HCEC 1CT (cell line): ENCODE measurements at regions not wholly inside any gene's neighbourhood (a gene's known extent, or its start where the extent isn't known, plus 50 kb on each side); places are given as distances from the start of the nearest gene placed in this dataset.
"Not testable (repeated sequence)": the region's sequence is repeated elsewhere in the genome, so short reads cannot be mapped to it uniquely, and the experiment has no call there.

Experiments used
- DNase-seq: peaks from one replicate; pipeline ENCODE4 v3.0.0-alpha.2; 2017

DNA sequence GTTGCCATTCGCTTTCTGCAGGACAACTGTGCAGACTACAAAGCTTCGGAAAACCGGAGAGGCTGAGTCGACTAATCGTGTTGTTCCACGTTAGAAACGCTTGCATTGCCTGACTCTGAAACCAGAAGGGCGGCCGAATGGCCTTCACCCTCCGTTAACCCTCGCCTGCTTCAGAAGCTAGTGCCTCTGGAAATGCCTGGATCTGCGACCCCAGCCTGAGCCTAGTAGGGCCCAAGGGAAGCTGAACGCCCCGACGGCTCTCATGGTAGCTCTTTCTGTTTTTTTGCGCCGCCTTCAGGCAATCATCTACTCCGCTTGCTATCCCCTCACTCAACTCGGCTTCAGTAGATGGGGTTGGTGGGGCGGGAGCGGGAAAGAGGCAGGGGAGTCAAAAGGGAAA is 117.3 kb downstream of the PPIAL4A start:
- not testable (repeated sequence) for DNase-seq

DNA sequence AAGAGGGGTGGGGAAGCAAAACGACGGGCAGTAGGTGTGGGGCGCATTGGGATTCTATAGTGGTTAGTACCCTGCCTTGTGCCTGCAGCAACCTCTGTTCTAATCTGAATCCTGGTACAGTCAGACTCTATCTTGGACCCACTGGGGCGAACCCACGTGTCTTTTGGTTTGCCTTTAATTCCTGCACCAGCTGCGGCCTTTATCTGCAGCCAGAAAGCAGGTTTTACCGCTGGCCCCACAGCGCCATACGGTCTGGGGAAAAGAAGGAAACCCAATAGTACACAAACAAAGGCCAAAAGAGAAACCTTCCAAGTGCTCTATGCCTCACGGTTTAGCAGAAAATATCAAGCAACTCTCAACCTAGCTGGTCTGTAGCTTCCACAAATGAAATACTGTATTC is 118.2 kb downstream of the PPIAL4A start:
- DNase-seq: not testable (repeated sequence)

DNA sequence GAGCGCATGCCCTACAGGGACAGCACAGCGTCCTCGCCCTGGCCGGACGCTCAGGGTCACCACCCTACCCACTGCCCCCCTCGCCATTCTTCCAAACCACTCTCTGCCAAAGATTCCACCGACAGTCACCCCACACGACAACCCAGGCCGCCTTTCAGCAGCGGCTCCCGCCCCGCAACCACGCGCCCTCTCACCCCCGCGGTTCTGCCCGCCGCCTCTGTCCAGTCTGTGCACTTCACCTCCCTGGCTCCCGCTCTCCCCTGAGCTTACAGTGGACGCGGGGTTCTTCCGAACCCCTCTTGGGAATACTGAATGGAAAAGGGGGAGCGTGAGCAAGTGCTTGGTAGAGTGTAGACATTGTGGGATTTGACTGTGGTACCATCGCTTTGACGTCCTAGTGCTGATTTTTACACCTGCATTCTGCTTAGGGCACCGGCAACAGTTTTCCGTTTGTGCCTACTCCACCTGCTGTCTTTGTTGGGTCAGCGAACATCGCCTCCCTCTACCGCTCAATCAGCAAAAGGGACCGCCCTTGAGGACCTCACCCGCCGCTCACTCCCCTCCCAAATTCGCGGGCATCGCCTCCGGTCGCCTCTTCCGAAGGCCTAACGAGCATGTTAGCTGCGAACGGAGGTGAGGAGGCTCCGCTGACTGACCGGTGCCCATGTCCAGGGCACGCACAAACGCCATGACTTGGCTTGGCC is 119.1 kb downstream of the PPIAL4A start:
- DNase-seq: not testable (repeated sequence)

DNA sequence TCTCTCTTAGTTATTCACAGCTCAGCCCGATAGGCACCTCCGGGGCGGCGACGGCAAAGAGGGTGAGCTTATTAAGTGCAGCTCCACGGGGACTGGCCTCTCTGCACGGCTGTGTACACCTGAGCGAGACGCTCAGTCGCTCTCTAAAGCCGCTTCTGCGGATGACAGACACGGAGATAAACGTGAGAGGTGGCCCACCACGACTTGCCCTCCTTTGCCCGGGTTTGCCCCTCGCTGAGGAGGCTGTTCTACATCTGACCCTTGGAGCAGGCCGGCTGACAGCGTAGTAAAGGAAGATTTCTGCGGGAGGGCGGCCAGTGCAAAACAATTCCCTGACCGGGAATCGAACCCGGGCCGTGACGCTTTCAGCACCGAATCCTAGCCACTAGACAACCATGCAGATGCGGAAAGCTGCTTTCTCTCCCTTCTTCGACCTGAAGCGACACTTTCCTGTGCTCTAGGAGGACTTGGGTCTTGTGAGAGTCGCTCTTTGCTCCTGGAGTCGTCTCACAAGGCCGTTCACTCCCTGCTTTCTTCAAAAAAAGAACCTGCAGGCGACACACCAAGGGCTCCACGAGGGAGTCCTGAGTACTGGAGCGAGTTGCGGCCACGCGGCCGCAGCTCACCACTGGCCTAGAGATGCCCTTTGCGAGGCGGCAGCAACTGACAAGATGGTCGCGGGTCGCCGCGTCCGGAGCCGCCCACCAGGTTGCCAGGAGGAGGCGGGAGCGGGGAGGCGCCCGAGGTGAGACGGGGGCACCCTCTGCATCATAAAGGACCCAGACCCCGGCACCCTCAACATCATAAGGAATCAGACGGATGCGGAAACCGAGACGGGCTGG is 119.9 kb downstream of the PPIAL4A start:
- not testable (repeated sequence) for DNase-seq

DNA sequence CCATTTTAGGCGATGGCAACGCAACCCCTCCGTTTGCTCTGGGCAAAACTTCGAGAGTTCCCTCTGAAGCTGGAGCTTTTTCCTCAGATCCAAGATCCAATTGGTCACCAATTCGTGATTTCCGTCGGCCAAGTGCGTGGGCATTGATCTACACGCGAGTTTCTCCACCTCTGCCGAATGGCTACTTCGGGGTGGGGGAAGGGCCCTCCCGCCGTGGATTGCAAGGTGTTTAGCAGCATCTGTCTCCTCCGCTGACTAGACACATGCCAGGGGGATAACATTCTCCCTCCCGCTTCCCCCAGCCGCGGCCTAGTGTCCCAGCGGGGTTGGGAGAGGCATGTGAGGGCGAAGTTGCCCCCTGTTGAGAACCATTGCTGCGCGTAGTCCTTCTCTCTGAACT is 120.6 kb downstream of the PPIAL4A start:
- not testable (repeated sequence) for DNase-seq

DNA sequence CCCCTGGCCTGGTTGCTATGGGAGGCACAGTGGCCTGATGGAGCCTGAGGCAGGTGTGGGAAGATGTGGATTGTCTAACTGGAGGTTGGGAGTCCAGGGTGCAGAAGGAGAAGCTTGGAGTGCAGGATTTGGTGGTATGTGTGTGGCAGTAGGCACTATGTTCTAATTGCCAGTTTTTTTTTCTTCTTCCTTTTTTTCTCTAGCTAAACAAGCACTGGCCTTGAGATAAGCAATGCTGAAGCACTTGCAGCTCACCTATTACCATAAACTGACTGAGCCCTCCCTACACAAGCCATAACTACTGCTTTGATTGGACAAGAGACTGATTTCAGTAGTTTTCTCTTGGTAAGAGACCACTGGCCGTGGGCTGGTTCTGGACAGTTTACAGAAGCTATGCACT is 123.6 kb downstream of the PPIAL4A start:
- DNase-seq: not testable (repeated sequence)

DNA sequence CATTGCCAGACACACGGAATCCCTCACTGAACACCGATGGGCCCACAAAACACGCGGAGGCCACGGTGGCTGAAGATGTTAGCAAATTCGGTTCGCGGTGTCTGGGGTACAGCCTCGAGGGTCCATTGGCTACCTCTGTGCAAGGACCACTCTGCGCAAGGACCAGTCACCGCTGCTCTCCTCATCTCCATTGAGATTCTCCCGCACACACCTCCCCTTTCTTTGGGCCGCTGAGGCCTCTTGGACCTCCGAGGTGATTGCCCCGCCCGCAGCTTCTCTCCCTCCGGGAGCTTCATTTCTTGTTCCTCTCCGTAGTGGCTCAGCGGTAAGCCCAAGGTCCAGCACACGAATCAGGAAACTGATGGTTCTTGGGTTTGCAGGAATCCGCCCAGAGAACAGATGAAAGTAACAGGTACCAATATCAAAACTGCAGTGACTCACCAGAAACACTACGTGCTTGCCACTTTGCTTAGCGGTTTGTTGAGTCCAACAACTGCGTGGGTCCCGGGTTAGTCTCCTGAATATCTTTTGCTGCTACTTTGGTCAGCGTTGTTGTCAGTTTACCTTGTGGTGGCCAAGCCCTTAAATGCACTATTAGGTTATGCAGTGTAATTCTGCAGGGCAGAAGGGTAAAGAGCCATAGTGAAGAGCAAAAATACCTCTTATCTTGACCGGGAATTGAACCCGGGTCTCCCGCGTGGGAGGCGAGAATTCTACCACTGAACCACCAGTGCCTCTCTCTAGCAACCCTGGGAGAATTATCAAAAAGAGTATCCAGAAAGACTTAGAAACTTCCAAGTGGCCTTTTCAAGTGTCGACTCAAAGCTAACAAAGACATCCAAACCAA is 126.8 kb downstream of the PPIAL4A start:
- DNase-seq: peak; percentile 56

DNA sequence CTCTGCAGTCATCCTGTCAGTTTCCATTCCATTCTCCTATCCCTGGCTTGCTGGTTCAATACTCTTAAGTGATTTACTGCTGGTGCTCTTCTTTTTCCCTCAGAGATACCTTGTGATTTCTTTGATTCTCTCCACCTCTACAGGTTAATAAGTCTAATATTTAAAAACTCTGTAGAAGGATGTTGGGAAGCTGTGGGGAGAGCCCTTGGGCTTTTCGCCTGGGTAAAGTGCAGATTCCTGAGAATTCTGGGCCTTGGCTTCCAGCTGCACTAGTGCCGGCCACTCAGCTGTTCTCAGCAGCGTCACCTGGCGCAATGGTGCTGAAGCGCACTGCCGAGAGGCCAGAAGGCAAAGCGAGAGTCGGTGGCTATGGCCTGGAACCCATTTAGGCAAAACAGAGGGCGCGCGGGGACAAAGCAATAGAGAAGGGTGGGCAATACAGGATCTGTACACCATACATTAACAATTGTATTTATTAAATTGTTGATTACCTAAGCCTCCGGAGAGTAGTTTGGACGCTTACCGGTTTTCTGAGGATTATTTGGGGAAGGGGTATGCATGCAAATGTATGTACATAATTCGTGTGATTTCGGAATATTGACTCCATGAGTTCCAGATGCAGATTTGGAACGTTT is 130.3 kb downstream of the PPIAL4A start:
- not testable (repeated sequence) for DNase-seq

DNA sequence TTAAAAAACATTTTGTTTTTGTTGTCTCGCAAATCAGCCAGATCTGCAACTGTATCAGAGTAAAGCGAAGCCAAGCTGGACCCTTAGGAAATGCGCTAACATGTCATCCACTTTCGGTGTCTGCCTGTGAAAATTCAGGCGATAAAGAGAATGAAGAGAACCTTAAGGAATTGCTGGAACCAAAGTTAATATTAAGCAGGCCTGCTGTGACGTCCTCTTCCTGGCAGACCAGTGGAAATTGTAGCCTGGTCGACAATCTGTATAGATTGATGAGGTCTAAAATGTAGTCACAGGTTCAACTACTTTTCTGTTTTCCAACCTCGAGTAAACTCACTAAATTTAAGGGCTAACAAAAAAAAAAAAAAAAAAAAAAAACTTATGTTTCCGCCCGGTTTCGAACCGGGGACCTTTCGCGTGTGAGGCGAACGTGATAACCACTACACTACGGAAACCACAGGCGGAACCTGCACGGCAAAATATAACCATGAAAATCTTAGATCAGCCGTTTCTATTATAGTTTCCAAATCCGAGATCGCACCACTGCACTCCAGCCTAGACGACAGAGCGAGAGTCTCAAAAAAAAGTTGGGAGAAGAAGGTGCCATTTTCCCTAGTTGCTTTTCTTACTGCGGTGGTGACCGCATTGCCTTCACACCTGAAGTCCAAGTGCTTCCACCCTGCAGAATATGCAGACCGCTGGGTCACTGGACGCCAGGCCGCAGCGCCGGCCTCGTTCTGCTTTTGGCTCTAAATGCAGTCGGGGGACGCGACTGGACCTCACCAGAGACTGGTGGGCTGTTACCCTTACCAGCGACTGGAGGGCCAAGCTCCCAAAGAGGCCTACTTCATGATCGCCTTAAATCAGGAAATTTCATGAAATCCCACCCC is 131.0 kb downstream of the PPIAL4A start:
- peak; percentile 13 for DNase-seq

DNA sequence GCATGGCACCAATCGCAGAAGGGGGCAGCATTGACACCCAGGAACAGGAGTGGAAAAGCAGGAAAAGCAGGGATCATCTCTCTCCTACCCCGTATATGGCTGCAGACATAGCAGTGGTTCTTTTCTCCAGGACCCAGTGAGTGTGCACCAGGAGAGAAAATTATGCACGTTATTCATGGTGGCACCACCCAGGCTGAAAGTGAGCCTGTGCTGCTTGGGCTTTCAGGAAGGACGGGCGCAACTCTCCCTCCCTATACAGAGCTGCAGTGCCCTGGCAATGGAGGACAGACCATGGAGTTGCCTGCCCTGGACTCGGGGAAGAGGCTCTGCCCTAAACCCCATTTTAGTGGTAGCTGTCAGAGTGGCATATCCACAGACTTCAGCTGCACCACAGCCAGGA is 132.1 kb downstream of the PPIAL4A start:
- not testable (repeated sequence) for DNase-seq

DNA sequence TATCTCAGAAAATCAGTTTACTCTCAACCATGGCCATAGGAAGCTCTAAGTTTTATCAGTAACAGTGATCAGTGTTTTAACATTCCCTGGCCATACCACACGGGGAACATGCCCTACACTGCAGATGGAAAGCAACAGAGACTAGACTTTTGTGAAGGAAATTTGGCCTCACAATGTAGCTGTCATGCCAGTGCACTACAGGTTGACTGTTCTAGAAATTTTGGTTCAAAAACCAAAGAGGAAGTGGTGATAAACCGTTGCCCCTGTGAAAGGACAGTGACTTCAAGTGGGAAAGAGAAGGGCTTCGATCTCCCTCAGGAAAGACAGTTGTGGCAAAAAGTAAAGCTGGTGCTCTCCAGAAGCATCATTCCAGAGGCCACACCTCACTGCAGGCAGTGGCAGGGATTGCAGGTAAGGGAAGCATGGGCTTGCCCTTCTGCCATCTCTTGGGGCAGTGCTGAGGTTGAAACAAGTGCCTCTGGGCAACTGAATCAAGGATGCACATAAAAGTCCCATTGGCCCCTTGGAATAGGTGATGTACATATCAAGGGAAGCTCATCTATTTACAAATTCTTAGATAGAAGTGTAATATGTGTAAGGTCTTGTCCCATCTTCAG is 143.4 kb downstream of the PPIAL4A start:
- not testable (repeated sequence) for DNase-seq

DNA sequence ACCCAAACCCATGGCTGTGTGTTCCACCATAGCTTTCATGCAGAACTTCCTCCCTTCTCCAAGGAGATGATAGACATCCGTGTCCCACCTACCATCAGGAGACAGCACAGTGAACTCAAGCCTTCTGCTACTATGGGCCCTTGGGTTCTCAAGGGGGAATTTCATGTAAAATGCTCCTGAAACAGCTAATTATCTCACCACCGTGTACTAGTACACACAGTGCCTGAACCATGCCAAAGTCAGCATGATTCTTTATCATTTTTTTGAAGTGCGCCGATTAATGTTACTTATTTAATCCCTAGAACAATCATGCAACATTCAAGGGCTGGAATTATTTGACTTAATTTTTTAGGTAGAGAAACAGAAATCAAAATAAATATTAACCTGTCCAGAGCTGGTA is 147.2 kb downstream of the PPIAL4A start:
- DNase-seq: not testable (repeated sequence)

DNA sequence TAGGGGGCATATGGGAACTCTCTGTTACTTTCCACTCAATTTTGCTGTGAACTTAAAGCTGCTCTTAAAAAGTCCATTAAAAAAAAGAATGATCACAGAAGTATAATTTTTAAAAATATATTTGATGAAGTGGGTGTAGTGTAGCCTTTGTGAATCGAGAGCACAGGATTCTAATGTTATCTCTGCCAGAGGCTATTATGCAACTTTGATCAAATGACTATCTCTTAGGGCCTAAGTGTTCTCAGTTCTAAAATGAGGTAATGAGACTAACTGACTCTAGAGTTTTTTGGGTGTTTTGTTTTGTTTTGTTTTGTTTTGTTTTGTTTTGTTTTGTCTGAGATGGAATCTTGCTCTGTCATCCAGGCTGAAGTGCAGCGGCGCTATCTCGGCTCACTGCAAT is 143.2 kb downstream of the FAM72B start:
- not testable (repeated sequence) for DNase-seq

DNA sequence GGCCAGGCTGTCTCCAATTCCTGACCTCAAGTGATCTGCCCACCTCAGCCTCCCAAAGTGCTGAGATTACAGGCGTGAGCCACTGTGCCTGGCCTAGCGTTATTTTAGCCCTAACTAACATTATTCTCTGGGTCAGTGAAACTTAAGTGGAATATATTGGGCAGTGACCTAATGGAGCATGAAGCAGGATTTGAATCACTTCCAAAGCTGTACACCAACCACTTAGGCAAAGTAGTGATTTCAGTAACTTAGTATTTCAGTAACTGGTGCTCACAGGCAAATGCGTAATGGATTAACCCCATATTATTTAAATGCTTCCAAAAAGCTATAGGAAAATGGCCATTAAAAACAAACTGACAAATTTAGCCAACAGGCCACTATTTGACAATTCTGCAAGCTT is 142.6 kb downstream of the FAM72B start:
- DNase-seq: not testable (repeated sequence)

DNA sequence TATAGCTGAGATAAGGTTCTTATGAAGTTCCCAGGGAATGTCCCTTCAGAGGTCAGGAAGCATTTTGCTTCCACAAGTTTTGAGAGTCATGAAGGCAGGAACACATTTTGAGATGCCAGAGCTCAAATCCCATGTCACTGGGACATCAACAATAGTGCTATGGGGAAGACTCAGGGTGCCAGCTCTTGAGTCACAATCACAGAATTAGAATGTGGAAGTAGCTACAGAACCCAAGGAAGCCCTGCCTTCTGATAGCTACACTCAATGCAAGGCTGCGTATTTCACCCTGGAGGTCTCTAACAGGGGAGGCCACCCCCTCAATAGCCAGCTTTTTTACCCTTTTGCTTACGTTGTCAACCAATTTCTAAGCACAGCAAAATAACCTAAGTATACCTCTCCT is 141.3 kb downstream of the FAM72B start:
- DNase-seq: not testable (repeated sequence)

DNA sequence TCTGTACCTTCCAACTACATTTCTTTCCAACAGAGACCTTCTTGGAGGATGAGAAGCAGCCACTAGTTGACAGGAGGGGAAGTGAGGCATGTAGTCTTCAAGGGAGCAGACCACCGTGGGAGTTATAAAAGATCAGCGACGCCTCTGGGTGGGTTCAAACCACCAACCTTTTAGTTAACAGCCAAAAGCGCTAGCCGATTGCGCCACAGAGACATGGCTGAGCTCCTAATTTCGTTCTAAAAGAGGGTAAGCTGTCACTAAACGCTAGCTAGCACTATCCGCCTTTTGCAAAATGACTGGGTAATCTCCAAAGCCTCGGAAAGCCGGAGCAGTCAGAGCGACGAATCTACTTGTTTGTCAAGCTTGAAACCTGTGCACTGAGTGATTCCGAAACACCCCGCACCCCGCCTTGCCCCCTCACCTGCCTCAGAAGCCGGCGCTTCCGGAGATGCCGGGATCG is 135.8 kb downstream of the FAM72B start:
- DNase-seq: not testable (repeated sequence)

DNA sequence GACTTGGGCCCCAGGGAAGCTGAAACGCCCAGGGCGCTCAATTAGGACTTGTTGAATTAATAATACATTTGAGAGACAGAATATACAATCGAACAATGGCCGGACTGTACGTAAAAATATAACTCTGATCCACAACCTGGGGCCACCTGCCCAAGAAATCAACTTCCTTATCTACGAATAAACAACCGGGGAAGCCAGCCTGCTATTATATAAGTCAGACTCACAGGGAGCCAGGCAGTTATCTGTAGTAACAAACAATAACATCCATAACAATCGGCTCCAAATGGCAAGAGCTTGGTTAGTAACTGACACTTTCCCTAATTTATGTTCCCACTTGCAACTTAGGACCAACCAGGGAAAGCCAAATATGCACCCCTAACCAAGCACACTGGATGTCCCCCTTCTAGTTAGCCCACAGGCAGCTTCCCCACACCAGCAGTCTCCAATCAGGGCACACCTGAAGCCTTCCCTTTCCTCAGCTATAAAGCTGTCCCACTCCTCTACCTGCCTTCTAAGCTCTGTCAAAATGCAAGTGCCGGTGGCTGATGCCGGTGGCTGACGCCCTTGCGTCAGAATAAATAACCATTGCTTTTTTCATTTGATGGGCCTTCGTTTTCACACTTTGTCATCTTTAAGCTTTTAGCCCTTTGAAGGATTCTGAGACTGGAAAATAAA is 135.2 kb downstream of the FAM72B start:
- DNase-seq: not testable (repeated sequence)

DNA sequence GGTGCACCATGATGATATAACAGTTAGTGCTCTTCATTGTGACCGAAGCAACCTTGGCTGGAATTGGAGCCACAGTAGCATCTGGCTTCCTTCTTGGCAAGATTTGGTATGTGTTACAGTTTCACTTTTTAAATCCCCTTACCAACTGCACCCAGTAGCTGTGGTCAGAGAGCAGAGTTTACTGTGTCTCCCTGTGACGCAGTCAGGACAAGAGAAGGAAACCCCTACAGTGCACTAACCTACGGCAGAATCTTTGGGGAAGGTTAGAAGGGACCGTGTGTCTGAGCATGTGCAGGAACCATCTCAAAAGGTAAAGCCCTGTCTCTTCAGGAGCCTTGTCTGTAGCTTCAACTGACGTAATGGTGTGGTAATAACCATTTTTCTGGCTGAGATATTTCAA is 134.0 kb downstream of the FAM72B start:
- DNase-seq: not testable (repeated sequence)

DNA sequence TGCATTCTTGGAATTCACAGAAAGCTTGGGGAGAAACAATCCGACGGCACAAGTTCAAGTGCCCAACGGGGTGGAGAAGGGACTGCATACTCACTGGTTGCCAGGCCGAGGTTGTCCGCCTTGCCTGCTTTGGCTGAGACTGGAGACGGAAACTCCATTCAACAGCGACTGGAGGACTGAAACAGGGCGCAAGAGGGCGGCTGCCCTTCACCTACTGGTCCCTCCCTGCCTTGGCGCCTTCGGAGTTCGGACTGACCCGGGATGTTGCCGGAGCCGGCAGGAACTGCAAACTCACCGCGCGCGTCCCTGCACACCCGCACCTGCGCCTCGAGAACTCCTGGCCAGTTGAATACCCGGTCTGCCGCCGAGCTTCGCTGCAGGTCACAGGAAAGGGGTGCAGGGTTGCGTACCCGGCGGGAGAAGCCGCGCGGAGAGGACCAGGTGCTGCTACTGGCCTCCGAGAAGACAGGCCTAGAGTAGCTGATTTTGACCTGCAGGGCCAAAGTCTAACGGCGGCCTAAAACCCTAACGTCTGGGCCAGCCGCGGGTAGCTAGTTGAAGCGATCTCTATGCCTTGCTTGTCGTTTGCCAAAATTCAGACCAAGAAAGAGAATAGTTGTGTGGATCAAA is 132.9 kb downstream of the FAM72B start:
- DNase-seq: not testable (repeated sequence)
